GM23338 (cell line): ENCODE measurements at regions not wholly inside any gene's neighbourhood (a gene's known extent, or its start where the extent isn't known, plus 50 kb on each side); places are given as distances from the start of the nearest gene placed in this dataset.

Source experiments
- CREB1 ChIP-seq: fragments of 250-450 bp; sonication (Bioruptor Pico); IDR thresholded peaks from 2 replicates; pipeline ENCODE4 v1.5.0; 2020; ENCODE audit warnings: low read depth, mild to moderate bottlenecking, moderate library complexity
- EZH2 ChIP-seq: fragments of 200-600 bp; sonication (generic); IDR thresholded peaks from one replicate; pipeline ENCODE4 v1.8.0; 2017; ENCODE audit warnings: antibody characterized with exemption, mild to moderate bottlenecking, low read depth; ENCODE audit not compliant: unreplicated experiment
- EZH2phosphoT487 ChIP-seq: fragments of 200-600 bp; sonication (generic); IDR thresholded peaks from one replicate; pipeline ENCODE4 v1.8.1; 2018; ENCODE audit warnings: antibody characterized with exemption; ENCODE audit not compliant: unreplicated experiment
- NANOG ChIP-seq: IDR thresholded peaks from 2 replicates; pipeline ENCODE4 v1.6.1; 2016; ENCODE audit warnings: antibody characterized with exemption, borderline replicate concordance
- POLR2AphosphoS5 ChIP-seq: IDR thresholded peaks from 2 replicates; pipeline ENCODE4 v1.6.1; 2016; ENCODE audit warnings: antibody characterized with exemption, low read depth
- STAT1 ChIP-seq: IDR thresholded peaks from one replicate; pipeline ENCODE4 v1.6.1; 2016; ENCODE audit warnings: antibody characterized with exemption; ENCODE audit not compliant: unreplicated experiment
- ZNF114 ChIP-seq: fragments of 250-450 bp; sonication (Bioruptor Pico); IDR thresholded peaks from 2 replicates; pipeline ENCODE4 v1.5.0; 2020; ENCODE audit warnings: mild to moderate bottlenecking, moderate library complexity
- ZNF331 ChIP-seq: fragments of 250-450 bp; sonication (Bioruptor Pico); IDR thresholded peaks from 2 replicates; pipeline ENCODE4 v1.5.0; 2020; ENCODE audit warnings: low read depth, mild to moderate bottlenecking, moderate library complexity
- TF ChIP-seq, protein P1 (sequence below): fragments of 250-450 bp; sonication (Bioruptor Pico); IDR thresholded peaks from 2 replicates; pipeline ENCODE4 v1.5.0; 2020; ENCODE audit warnings: mild to moderate bottlenecking, moderate library complexity
- TF ChIP-seq, protein P2 (sequence below): IDR thresholded peaks from one replicate; pipeline ENCODE4 v1.6.1; 2018; ENCODE audit warnings: antibody characterized with exemption; ENCODE audit not compliant: unreplicated experiment

DNA sequence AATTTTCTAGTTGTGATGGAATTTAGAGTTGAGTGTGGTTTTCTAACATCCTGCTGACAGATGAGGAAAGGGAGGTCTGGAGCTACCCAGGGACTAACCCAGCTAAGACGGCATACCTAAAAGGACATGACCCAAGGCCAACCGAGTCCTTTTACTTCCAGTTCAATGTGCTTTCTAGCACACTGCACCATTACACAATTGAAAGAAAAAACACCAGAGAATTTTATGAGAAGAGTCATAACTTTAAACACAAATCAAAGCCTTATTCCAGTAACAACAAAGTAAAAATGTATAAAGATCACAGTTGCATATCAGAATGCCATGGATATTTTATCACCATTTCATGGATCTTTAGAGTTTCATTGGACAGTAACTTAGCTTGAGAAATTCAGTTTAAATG, 480.3 kb downstream of the MEIS1 start (continued):
- TF ChIP-seq, protein P1, sequence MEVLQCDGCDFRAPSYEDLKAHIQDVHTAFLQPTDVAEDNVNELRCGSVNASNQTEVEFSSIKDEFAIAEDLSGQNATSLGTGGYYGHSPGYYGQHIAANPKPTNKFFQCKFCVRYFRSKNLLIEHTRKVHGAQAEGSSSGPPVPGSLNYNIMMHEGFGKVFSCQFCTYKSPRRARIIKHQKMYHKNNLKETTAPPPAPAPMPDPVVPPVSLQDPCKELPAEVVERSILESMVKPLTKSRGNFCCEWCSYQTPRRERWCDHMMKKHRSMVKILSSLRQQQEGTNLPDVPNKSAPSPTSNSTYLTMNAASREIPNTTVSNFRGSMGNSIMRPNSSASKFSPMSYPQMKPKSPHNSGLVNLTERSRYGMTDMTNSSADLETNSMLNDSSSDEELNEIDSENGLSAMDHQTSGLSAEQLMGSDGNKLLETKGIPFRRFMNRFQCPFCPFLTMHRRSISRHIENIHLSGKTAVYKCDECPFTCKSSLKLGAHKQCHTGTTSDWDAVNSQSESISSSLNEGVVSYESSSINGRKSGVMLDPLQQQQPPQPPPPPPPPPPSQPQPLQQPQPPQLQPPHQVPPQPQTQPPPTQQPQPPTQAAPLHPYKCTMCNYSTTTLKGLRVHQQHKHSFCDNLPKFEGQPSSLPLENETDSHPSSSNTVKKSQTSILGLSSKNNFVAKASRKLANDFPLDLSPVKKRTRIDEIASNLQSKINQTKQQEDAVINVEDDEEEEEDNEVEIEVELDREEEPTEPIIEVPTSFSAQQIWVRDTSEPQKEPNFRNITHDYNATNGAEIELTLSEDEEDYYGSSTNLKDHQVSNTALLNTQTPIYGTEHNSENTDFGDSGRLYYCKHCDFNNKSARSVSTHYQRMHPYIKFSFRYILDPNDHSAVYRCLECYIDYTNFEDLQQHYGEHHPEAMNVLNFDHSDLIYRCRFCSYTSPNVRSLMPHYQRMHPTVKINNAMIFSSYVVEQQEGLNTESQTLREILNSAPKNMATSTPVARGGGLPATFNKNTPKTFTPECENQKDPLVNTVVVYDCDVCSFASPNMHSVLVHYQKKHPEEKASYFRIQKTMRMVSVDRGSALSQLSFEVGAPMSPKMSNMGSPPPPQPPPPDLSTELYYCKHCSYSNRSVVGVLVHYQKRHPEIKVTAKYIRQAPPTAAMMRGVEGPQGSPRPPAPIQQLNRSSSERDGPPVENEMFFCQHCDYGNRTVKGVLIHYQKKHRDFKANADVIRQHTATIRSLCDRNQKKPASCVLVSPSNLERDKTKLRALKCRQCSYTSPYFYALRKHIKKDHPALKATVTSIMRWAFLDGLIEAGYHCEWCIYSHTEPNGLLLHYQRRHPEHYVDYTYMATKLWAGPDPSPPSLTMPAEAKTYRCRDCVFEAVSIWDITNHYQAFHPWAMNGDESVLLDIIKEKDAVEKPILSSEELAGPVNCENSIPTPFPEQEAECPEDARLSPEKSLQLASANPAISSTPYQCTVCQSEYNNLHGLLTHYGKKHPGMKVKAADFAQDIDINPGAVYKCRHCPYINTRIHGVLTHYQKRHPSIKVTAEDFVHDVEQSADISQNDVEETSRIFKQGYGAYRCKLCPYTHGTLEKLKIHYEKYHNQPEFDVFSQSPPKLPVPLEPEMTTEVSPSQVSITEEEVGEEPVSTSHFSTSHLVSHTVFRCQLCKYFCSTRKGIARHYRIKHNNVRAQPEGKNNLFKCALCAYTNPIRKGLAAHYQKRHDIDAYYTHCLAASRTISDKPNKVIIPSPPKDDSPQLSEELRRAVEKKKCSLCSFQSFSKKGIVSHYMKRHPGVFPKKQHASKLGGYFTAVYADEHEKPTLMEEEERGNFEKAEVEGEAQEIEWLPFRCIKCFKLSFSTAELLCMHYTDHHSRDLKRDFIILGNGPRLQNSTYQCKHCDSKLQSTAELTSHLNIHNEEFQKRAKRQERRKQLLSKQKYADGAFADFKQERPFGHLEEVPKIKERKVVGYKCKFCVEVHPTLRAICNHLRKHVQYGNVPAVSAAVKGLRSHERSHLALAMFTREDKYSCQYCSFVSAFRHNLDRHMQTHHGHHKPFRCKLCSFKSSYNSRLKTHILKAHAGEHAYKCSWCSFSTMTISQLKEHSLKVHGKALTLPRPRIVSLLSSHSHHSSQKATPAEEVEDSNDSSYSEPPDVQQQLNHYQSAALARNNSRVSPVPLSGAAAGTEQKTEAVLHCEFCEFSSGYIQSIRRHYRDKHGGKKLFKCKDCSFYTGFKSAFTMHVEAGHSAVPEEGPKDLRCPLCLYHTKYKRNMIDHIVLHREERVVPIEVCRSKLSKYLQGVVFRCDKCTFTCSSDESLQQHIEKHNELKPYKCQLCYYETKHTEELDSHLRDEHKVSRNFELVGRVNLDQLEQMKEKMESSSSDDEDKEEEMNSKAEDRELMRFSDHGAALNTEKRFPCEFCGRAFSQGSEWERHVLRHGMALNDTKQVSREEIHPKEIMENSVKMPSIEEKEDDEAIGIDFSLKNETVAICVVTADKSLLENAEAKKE = no peak
- TF ChIP-seq CREB1 (CRISPR knock-in tag) (no peak), ZNF331 (CRISPR knock-in tag) (no peak), POLR2AphosphoS5 (no peak), ZNF114 (CRISPR knock-in tag) (no peak), EZH2phosphoT487 (no peak), NANOG (no peak), STAT1 (no peak), EZH2 (no peak)
- TF ChIP-seq, protein P2, sequence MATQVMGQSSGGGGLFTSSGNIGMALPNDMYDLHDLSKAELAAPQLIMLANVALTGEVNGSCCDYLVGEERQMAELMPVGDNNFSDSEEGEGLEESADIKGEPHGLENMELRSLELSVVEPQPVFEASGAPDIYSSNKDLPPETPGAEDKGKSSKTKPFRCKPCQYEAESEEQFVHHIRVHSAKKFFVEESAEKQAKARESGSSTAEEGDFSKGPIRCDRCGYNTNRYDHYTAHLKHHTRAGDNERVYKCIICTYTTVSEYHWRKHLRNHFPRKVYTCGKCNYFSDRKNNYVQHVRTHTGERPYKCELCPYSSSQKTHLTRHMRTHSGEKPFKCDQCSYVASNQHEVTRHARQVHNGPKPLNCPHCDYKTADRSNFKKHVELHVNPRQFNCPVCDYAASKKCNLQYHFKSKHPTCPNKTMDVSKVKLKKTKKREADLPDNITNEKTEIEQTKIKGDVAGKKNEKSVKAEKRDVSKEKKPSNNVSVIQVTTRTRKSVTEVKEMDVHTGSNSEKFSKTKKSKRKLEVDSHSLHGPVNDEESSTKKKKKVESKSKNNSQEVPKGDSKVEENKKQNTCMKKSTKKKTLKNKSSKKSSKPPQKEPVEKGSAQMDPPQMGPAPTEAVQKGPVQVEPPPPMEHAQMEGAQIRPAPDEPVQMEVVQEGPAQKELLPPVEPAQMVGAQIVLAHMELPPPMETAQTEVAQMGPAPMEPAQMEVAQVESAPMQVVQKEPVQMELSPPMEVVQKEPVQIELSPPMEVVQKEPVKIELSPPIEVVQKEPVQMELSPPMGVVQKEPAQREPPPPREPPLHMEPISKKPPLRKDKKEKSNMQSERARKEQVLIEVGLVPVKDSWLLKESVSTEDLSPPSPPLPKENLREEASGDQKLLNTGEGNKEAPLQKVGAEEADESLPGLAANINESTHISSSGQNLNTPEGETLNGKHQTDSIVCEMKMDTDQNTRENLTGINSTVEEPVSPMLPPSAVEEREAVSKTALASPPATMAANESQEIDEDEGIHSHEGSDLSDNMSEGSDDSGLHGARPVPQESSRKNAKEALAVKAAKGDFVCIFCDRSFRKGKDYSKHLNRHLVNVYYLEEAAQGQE = no peak
